RWPE1 (cell line): ENCODE measurements at regions not wholly inside any gene's neighbourhood (a gene's known extent, or its start where the extent isn't known, plus 50 kb on each side); places are given as distances from the start of the nearest gene placed in this dataset.
"Not testable (repeated sequence)": the region's sequence is repeated elsewhere in the genome, so short reads cannot be mapped to it uniquely, and the experiment has no call there.

ENCODE experiments used
- CTCF ChIA-PET: fragments of 350-600 bp; sonication (Branson Sonifier 250); formaldehyde crosslinking; extraction: SDS; loops from one replicate; lab custom pipeline; 2021; lab: Yijun Ruan, JAX
- POLR2A ChIA-PET: fragments of 400-600 bp; formaldehyde crosslinking; extraction: SDS; loops from one replicate; lab custom pipeline; 2020; ENCODE audit warnings: antibody characterized with exemption; ENCODE audit not compliant: low non-redundant PET; lab: Yijun Ruan, JAX
- DNase-seq: peaks from one replicate; pipeline ENCODE4 v3.0.0; 2012; ENCODE audit warnings: low spot score
- H3K27ac ChIP-seq: fragments of 450-650 bp; 2 replicates; pipeline ENCODE4 v1.5.1; 2017
- CTCF ChIP-seq: fragments of 450-650 bp; conservative IDR thresholded peaks from 2 replicates; pipeline ENCODE4 v1.5.1; 2017; ENCODE audit warnings: low read depth, mild to moderate bottlenecking

- POLR2A ChIA-PET = no interaction called here
- no peak for DNase-seq
- CTCF ChIA-PET = no interaction called here
- H3K27ac ChIP-seq = no peak overlapping the region
- TF ChIP-seq CTCF = no peak
Measured at GRCh38 chrX:128622296-128622695, 570.1 kb upstream of the ACTRT1 start.

GRCh38 chrX:128619490-128619889 is 567.3 kb upstream of the ACTRT1 start:
- H3K27ac ChIP-seq = no peak overlapping the region
- no peak for TF ChIP-seq CTCF
- POLR2A ChIA-PET = no interaction called here
- DNase-seq = no peak
- CTCF ChIA-PET = no interaction called here

GRCh38 chrX:128616933-128617332 is 564.7 kb upstream of the ACTRT1 start:
- POLR2A ChIA-PET = no interaction called here

GRCh38 chrX:128606817-128607216 is 554.6 kb upstream of the ACTRT1 start:
- H3K27ac ChIP-seq, POLR2A ChIA-PET, CTCF ChIA-PET, DNase-seq: not testable (repeated sequence)

More at GRCh38 chrX:128616933-128617332, 564.7 kb upstream of the ACTRT1 start:
- CTCF ChIA-PET = no interaction called here
- peak; percentile 27 for DNase-seq
- no peak for TF ChIP-seq CTCF
- no peak overlapping the region for H3K27ac ChIP-seq

GRCh38 chrX:128606357-128606756 is 554.2 kb upstream of the ACTRT1 start:
- DNase-seq, CTCF ChIA-PET, H3K27ac ChIP-seq, POLR2A ChIA-PET: not testable (repeated sequence)

GRCh38 chrX:128601706-128602105 is 549.5 kb upstream of the ACTRT1 start:
- CTCF ChIA-PET = no interaction called here
- DNase-seq = no peak
- no peak overlapping the region for H3K27ac ChIP-seq
- TF ChIP-seq CTCF = no peak
- POLR2A ChIA-PET = no interaction called here

- no peak for DNase-seq
- no peak for TF ChIP-seq CTCF
- ChIA-PET POLR2A (no interaction called here), CTCF (interaction anchor here (0.6 kb wide), 1 partner anchor 892 kb away, joined by 4 read pairs; no protein-coding TSS in a partner anchor)
- H3K27ac ChIP-seq = no peak overlapping the region
Measured at GRCh38 chrX:128599632-128600031, 547.4 kb upstream of the ACTRT1 start.

GRCh38 chrX:128582036-128582435 is 529.8 kb upstream of the ACTRT1 start:
- DNase-seq = no peak
- POLR2A ChIA-PET = no interaction called here
- no peak overlapping the region for H3K27ac ChIP-seq
- TF ChIP-seq CTCF = no peak
- CTCF ChIA-PET = no interaction called here
